IPS DF 6.9 (cell line): ENCODE measurements at regions not wholly inside any gene's neighbourhood (a gene's known extent, or its start where the extent isn't known, plus 50 kb on each side); places are given as distances from the start of the nearest gene placed in this dataset.

Source experiments
- DNase-seq: peaks from one replicate; pipeline ENCODE4 v3.0.0-alpha.2; 2013; ENCODE audit warnings: low read depth, low spot score
- H3K27ac ChIP-seq: one replicate; pipeline ENCODE4 v1.5.1; 2013; ENCODE audit warnings: low read length, control low read depth
- H3K27me3 ChIP-seq: 2 replicates; pipeline ENCODE4 v1.6.1; 2013; ENCODE audit warnings: mild to moderate bottlenecking, low read length; ENCODE audit not compliant: control insufficient read depth, insufficient read depth
- H3K36me3 ChIP-seq: 2 replicates; pipeline ENCODE4 v1.6.1; 2013; ENCODE audit warnings: low read length; ENCODE audit not compliant: control insufficient read depth, insufficient read depth
- H3K4me1 ChIP-seq: 2 replicates; pipeline ENCODE4 v1.6.1; 2013; ENCODE audit warnings: low read length; ENCODE audit not compliant: control insufficient read depth, insufficient read depth
- H3K4me3 ChIP-seq: 2 replicates; pipeline ENCODE4 v1.5.1; 2013; ENCODE audit warnings: mild to moderate bottlenecking, low read length
- H3K9me3 ChIP-seq: 2 replicates; pipeline ENCODE4 v1.6.1; 2013; ENCODE audit warnings: low read length, inconsistent platforms; ENCODE audit not compliant: control insufficient read depth, insufficient read depth
- WGBS: extraction: QIAGEN DNeasy Blood & Tissue Kit; methylation state at CpG from one replicate; pipeline ENCODE4 v1.1.7; 2013; ENCODE audit warnings: mixed read lengths, missing lambda C conversion rate; ENCODE audit not compliant: insufficient read length, insufficient coverage; 5-methylcytosine and 5-hydroxymethylcytosine counted together

DNA sequence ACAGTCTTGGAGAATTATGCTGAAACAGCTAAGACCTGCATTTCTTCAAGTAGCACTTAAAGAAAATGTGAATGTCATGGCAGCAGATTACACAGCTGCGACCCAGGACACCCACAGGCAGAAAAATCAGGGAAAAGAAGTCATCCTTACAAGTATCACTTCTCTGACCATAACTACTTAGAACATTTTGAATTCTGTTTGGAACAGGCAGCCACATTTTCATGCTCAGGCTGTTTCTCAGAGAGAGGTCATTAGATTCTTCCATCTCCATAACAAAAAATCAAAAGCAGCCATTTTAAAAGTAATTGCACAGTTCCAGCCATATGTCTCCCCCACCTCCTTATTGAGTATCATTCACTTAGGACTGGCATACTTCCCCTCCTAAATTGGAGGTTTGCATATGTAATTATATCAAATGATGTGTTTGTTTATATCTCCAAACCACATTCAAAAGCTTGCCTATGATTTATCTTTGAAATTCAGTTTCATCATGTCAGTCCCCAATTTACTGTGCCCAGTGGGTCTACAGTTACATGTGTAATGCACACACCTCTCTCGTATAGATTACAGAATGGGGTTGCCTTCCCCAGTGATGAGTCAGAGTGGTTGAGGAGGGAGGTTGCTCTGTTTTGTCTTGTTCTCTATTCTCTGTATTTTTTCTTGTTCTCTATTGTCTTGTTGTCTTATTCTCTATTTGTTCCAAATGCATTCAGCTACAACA lies 276.5 kb upstream of the MTNR1B start:
- H3K4me1 ChIP-seq, result 0 out of 2 replicates have a peak, but pooled peaks cover 1% of the 10 kb centered on the region
- no peak overlapping the region for H3K4me3 ChIP-seq
- no peaks in the 10 kb centered on the region for H3K9me3 ChIP-seq
- H3K27ac ChIP-seq, result no peak overlapping the region
- H3K36me3 ChIP-seq, result no peaks in the 10 kb centered on the region
- no peak for DNase-seq
- WGBS, result no CpG with 5 or more reads among the region's 2 CpGs
- no peaks in the 10 kb centered on the region for H3K27me3 ChIP-seq

DNA sequence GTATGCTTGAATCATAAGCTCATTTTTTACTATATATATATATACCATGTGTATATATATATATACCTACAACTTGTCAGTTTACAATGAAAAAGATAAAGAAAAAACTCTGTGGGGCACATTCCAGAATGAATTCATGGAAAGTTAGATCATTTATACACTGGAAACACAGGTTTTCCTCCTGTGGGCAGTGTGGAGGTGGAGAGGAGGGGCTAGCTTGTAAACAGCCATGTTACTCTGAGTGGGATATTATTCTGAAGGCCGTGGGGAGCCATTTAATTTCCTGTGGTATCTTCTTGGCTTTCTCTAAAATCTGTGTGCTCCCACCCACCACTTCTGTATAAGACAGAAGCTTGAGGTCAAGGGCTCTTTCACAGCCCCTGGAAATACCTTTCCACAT lies 273.4 kb upstream of the MTNR1B start:
- WGBS, result no CpG with 5 or more reads among the region's 1 CpG
- no peaks in the 10 kb centered on the region for H3K9me3 ChIP-seq

DNA sequence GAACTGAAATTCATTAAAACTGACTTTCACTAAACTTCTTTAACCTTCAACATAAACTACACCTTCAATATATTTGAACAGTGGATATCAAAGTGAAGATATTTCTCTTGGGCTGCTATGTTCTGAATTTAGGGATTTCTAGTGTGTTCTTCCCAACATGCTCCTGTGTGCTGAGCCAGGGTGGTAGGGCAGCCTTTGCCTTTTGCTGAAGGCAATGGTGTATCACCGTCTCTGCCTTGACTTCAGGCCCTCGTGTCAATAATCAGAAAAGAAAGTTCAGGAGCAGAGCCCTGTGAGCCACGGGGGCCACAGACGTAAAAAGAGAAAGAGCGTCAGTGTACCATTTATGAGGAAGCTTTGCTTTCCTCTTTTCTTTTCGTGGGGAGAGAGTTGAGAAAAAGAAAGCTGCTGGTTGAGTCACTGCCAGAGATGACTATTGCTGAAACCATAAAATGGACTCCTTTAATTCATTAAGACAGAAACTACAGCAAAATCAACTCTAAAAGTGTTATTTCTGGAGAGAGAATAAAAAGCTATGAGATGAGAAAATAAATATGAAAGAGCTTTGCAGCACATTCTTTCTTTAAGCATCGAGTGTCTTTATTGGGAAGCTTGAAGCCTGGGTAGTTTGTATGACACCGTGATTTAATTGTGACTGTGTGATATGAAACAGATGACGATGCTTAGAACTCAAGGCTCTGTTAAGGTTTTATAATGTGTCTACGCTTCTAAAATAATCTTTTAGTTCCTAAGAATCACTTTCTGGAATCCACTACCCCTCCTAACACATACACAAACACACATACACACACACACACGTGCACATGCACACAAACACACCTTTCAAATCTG lies 271.8 kb upstream of the MTNR1B start:
- H3K36me3 ChIP-seq, result no peaks in the 10 kb centered on the region

More for the DNA sequence above, 273.4 kb upstream of the MTNR1B start:
- Histone ChIP-seq H3K4me1 (0 out of 2 replicates have a peak, but pooled peaks cover 1% of the 10 kb centered on the region), H3K27ac (no peak overlapping the region), H3K27me3 (no peaks in the 10 kb centered on the region), H3K36me3 (no peaks in the 10 kb centered on the region), H3K4me3 (no peak overlapping the region)
- DNase-seq, result no peak

GRCh38 chr11:92698742-92699141 lies 270.7 kb upstream of the MTNR1B start:
- no peak for DNase-seq
- H3K27ac ChIP-seq, result no peak overlapping the region
- H3K4me3 ChIP-seq, result no peak overlapping the region
- no peaks in the 10 kb centered on the region for H3K27me3 ChIP-seq
- no peaks in the 10 kb centered on the region for H3K4me1 ChIP-seq
- no CpG with 5 or more reads among the region's 2 CpGs for WGBS
- no peaks in the 10 kb centered on the region for H3K36me3 ChIP-seq
- no peaks in the 10 kb centered on the region for H3K9me3 ChIP-seq

More for the DNA sequence above, 271.8 kb upstream of the MTNR1B start:
- Histone ChIP-seq H3K9me3 (no peaks in the 10 kb centered on the region), H3K27ac (no peak overlapping the region), H3K4me1 (0 out of 2 replicates have a peak, but pooled peaks cover 1% of the 10 kb centered on the region), H3K4me3 (no peak overlapping the region), H3K27me3 (no peaks in the 10 kb centered on the region)
- WGBS, result 100% methylated on average over 1 of the region's 11 CpGs
- no peak for DNase-seq

- H3K4me3 ChIP-seq, result no peak overlapping the region
- H3K4me1 ChIP-seq, result no peaks in the 10 kb centered on the region
- no peaks in the 10 kb centered on the region for H3K27me3 ChIP-seq
- no CpG with 5 or more reads among the region's 8 CpGs for WGBS
- DNase-seq, result no peak
- H3K27ac ChIP-seq, result no peak overlapping the region
- peaks cover 2% of the 10 kb centered on the region; the same call in 1 of the 2 replicates for H3K36me3 ChIP-seq
- no peaks in the 10 kb centered on the region for H3K9me3 ChIP-seq
Observed at GRCh38 chr11:92702037-92702804, 267.2 kb upstream of the MTNR1B start.

GRCh38 chr11:92702805-92703448 lies 266.5 kb upstream of the MTNR1B start:
- Histone ChIP-seq H3K27me3 (no peaks in the 10 kb centered on the region), H3K27ac (no peak overlapping the region), H3K9me3 (no peaks in the 10 kb centered on the region), H3K4me1 (no peaks in the 10 kb centered on the region), H3K36me3 (peaks cover 2% of the 10 kb centered on the region; the same call in 1 of the 2 replicates), H3K4me3 (no peak overlapping the region)
- DNase-seq, result no peak

- no peak overlapping the region for H3K4me3 ChIP-seq
- H3K4me1 ChIP-seq, result no peaks in the 10 kb centered on the region
- WGBS, result no CpG with 5 or more reads among the region's 3 CpGs
- H3K36me3 ChIP-seq, result peaks cover 2% of the 10 kb centered on the region; the same call in 1 of the 2 replicates
- H3K9me3 ChIP-seq, result no peaks in the 10 kb centered on the region
- H3K27me3 ChIP-seq, result no peaks in the 10 kb centered on the region
- no peak for DNase-seq
- no peak overlapping the region for H3K27ac ChIP-seq
Observed at GRCh38 chr11:92703449-92703830, 266.0 kb upstream of the MTNR1B start.

- no peaks in the 10 kb centered on the region for H3K9me3 ChIP-seq
- H3K4me3 ChIP-seq, result no peak overlapping the region
- peaks cover 2% of the 10 kb centered on the region; the same call in 1 of the 2 replicates for H3K36me3 ChIP-seq
- H3K27me3 ChIP-seq, result no peaks in the 10 kb centered on the region
- 0 out of 2 replicates have a peak, but pooled peaks cover 1% of the 10 kb centered on the region for H3K4me1 ChIP-seq
- no peak overlapping the region for H3K27ac ChIP-seq
- no CpG with 5 or more reads among the region's 3 CpGs for WGBS
- no peak for DNase-seq
Observed at GRCh38 chr11:92707173-92707619, 262.3 kb upstream of the MTNR1B start.

GRCh38 chr11:92707665-92708064 lies 261.8 kb upstream of the MTNR1B start:
- no CpG with 5 or more reads among the region's 1 CpG for WGBS
- DNase-seq, result no peak
- peaks cover 2% of the 10 kb centered on the region; the same call in 1 of the 2 replicates for H3K36me3 ChIP-seq
- no peaks in the 10 kb centered on the region for H3K9me3 ChIP-seq
- no peaks in the 10 kb centered on the region for H3K27me3 ChIP-seq
- H3K27ac ChIP-seq, result no peak overlapping the region
- H3K4me3 ChIP-seq, result no peak overlapping the region
- peaks cover 1% of the 10 kb centered on the region; the same call in 1 of the 2 replicates for H3K4me1 ChIP-seq
